Activated CD8-positive, alpha-beta T cell treated with anti-CD3 and anti-CD28 coated beads for 36 hours (primary cell): ENCODE measurements at regions not wholly inside any gene's neighbourhood (a gene's known extent, or its start where the extent isn't known, plus 50 kb on each side); places are given as distances from the start of the nearest gene placed in this dataset.

Experiments used
- ATAC-seq: fragments of 200-7000 bp; cut with Tn5 transposase; one replicate; pipeline ENCODE4 v1.10.0; 2021; ENCODE audit warnings: mild to moderate bottlenecking, moderate library complexity
- CTCF ChIA-PET: fragments of 350-600 bp; sonication (Branson Sonifier 250); formaldehyde crosslinking; loops from one replicate; lab custom pipeline; 2021; ENCODE audit warnings: antibody characterized with exemption; lab: Charles Lee
- POLR2A ChIA-PET: fragments of 350-600 bp; sonication (Branson Sonifier 250); formaldehyde crosslinking; loops from one replicate; lab custom pipeline; 2021; ENCODE audit warnings: antibody characterized with exemption; lab: Charles Lee
- DNase-seq: peaks from one replicate; pipeline ENCODE4 v3.0.0-alpha.2; 2020
- H3K27ac Mint-ChIP-seq: one replicate; pipeline ENCODE4 v1.8.0; 2021; ENCODE audit warnings: mild to moderate bottlenecking, mixed read lengths
- H3K27me3 Mint-ChIP-seq: one replicate; pipeline ENCODE4 v1.8.0; 2021; ENCODE audit warnings: mixed read lengths
- H3K36me3 Mint-ChIP-seq: one replicate; pipeline ENCODE4 v1.8.0; 2021; ENCODE audit warnings: low read depth, mixed read lengths
- H3K4me1 Mint-ChIP-seq: one replicate; pipeline ENCODE4 v1.8.0; 2021; ENCODE audit warnings: low read depth, mixed read lengths
- H3K4me3 Mint-ChIP-seq: one replicate; pipeline ENCODE4 v1.8.0; 2021; ENCODE audit warnings: mild to moderate bottlenecking, moderate library complexity, mixed read lengths
- H3K9me3 Mint-ChIP-seq: one replicate; pipeline ENCODE4 v1.8.0; 2021; ENCODE audit warnings: mixed read lengths
- intact Hi-C: fragments of 100-400 bp; cut with micrococcal nuclease; formaldehyde crosslinking; loops from one replicate; pipeline ENCODE4 v1.10.0; 2022
- TF ChIP-seq, protein P1 (sequence below): fragments of 200-600 bp; IDR thresholded peaks from one replicate; pipeline ENCODE4 v1.8.0; 2022; ENCODE audit warnings: antibody characterized with exemption, mild to moderate bottlenecking

- H3K36me3 Mint-ChIP-seq = no peaks in the 10 kb centered on the region
- intact Hi-C loops = no loop called here
Observed at GRCh38 chr4:24742773-24743172, 52.6 kb upstream of the SOD3 start.

GRCh38 chr4:24743206-24743605 is 52.2 kb upstream of the SOD3 start:
- DNase-seq (no peak), ATAC-seq (no peak)
- H3K27ac Mint-ChIP-seq = no peak overlapping the region
- CTCF ChIA-PET = interaction anchor here (0.9 kb wide), 1 partner anchor 100 kb away, joined by 3 read pairs; no protein-coding TSS in a partner anchor
- TF ChIP-seq, protein P1, sequence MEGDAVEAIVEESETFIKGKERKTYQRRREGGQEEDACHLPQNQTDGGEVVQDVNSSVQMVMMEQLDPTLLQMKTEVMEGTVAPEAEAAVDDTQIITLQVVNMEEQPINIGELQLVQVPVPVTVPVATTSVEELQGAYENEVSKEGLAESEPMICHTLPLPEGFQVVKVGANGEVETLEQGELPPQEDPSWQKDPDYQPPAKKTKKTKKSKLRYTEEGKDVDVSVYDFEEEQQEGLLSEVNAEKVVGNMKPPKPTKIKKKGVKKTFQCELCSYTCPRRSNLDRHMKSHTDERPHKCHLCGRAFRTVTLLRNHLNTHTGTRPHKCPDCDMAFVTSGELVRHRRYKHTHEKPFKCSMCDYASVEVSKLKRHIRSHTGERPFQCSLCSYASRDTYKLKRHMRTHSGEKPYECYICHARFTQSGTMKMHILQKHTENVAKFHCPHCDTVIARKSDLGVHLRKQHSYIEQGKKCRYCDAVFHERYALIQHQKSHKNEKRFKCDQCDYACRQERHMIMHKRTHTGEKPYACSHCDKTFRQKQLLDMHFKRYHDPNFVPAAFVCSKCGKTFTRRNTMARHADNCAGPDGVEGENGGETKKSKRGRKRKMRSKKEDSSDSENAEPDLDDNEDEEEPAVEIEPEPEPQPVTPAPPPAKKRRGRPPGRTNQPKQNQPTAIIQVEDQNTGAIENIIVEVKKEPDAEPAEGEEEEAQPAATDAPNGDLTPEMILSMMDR = no peak
- no peak overlapping the region for H3K4me3 Mint-ChIP-seq
- no peaks in the 10 kb centered on the region for H3K4me1 Mint-ChIP-seq
- H3K36me3 Mint-ChIP-seq = no peaks in the 10 kb centered on the region
- H3K27me3 Mint-ChIP-seq = peaks cover 2% of the 10 kb centered on the region
- intact Hi-C loops = no loop called here
- no peaks in the 10 kb centered on the region for H3K9me3 Mint-ChIP-seq
- POLR2A ChIA-PET = no interaction called here

More at GRCh38 chr4:24742773-24743172, 52.6 kb upstream of the SOD3 start:
- H3K9me3 Mint-ChIP-seq = peaks cover 2% of the 10 kb centered on the region
- POLR2A ChIA-PET = no interaction called here
- no peak overlapping the region for H3K27ac Mint-ChIP-seq
- DNase-seq (no peak), ATAC-seq (no peak)
- TF ChIP-seq, protein P1 = no peak
- no peaks in the 10 kb centered on the region for H3K4me1 Mint-ChIP-seq
- CTCF ChIA-PET = interaction anchor here (0.9 kb wide), 1 partner anchor 101 kb away, joined by 3 read pairs; no protein-coding TSS in a partner anchor
- H3K27me3 Mint-ChIP-seq = peaks cover 2% of the 10 kb centered on the region
- no peak overlapping the region for H3K4me3 Mint-ChIP-seq

- ATAC-seq (no peak), DNase-seq (no peak)
- ChIA-PET POLR2A (no interaction called here), CTCF (interaction anchor here (1.0 kb wide), 1 partner anchor 237 kb away, joined by 3 read pairs; no protein-coding TSS in a partner anchor)
- Mint-ChIP-seq H3K9me3 (no peaks in the 10 kb centered on the region), H3K36me3 (no peaks in the 10 kb centered on the region), H3K4me3 (no peak overlapping the region), H3K4me1 (no peaks in the 10 kb centered on the region), H3K27ac (no peak overlapping the region), H3K27me3 (peaks cover 2% of the 10 kb centered on the region)
- TF ChIP-seq, protein P1 = no peak
- intact Hi-C loops = no loop called here
Observed at GRCh38 chr4:24743927-24744326, 51.4 kb upstream of the SOD3 start.

DNA sequence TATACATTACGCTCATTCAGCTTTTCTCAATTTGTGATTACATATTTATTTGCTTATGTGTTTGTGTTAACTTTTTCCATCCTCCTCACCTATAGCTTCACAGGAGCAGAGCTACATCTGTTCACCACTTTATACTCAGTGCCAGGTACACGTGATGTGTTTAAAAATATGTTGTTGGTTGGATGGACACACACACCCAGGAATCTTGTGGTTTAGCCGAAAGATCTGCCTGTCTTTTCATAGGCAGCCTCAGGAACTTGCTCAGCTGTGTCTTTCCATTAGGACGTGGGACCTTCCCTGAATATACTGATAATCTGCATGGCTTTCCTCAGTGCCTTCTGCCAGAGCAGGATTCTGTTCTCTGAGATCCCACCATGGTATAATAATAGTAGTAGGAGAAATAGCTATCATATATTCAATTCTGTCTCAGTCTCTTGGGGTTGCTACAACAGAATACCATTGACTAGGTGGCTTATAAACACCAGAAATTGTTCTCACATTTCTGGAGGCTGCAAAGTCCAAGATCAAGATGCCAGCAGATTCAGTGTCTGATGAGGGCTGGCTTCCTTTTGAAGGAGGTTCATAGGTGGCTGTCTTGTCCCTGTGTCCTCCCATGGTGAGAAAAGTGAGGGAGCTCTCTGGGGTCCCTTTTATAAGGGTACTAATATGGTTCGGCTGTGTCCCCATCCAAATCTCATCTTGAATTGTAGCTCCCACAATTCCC is 50.0 kb upstream of the SOD3 start:
- CTCF ChIA-PET = no interaction called here
- Mint-ChIP-seq H3K9me3 (no peaks in the 10 kb centered on the region), H3K27ac (no peak overlapping the region), H3K36me3 (no peaks in the 10 kb centered on the region), H3K4me1 (no peaks in the 10 kb centered on the region), H3K4me3 (no peak overlapping the region), H3K27me3 (peaks cover 2% of the 10 kb centered on the region)
- intact Hi-C loops = no loop called here
- ATAC-seq (no peak), DNase-seq (no peak)
- TF ChIP-seq, protein P1 = no peak
- POLR2A ChIA-PET = interaction anchor here (1.0 kb wide), 1 partner anchor 12 kb away, joined by 3 read pairs; no protein-coding TSS in a partner anchor
